Trophoblast cell (in vitro differentiated cells and primary cell): ENCODE measurements at regions not wholly inside any gene's neighbourhood (a gene's known extent, or its start where the extent isn't known, plus 50 kb on each side); places are given as distances from the start of the nearest gene placed in this dataset.

Experiments
- DNase-seq, 2 donors: peaks; one replicate each; pipeline ENCODE4 v3.0.0-alpha.2; 2016
- H2AFZ ChIP-seq: 2 replicates; pipeline ENCODE4 v1.6.1; 2013; ENCODE audit warnings: low read length, moderate library complexity, mild to moderate bottlenecking; ENCODE audit not compliant: insufficient read depth, poor library complexity
- H2AK5ac ChIP-seq: 2 replicates; pipeline ENCODE4 v1.6.1; 2013; ENCODE audit warnings: mild to moderate bottlenecking, low read length
- H2BK120ac ChIP-seq: 2 replicates; pipeline ENCODE4 v1.6.1; 2013; ENCODE audit warnings: low read length, mild to moderate bottlenecking, moderate library complexity; ENCODE audit not compliant: insufficient read depth, poor library complexity
- H2BK12ac ChIP-seq: 2 replicates; pipeline ENCODE4 v1.6.1; 2013; ENCODE audit warnings: mild to moderate bottlenecking, low read length, moderate library complexity
- H2BK5ac ChIP-seq: 2 replicates; pipeline ENCODE4 v1.6.1; 2013; ENCODE audit warnings: low read length, low read depth, moderate library complexity, mild to moderate bottlenecking; ENCODE audit not compliant: poor library complexity
- H3K14ac ChIP-seq: 2 replicates; pipeline ENCODE4 v1.6.1; 2013; ENCODE audit warnings: mild to moderate bottlenecking, low read length
- H3K18ac ChIP-seq: 2 replicates; pipeline ENCODE4 v1.6.1; 2013; ENCODE audit warnings: mild to moderate bottlenecking, low read length
- H3K23ac ChIP-seq: 2 replicates; pipeline ENCODE4 v1.6.1; 2013; ENCODE audit warnings: low read length
- H3K27ac ChIP-seq: 2 replicates; pipeline ENCODE4 v1.5.1; 2013; ENCODE audit warnings: low read depth, mild to moderate bottlenecking, inconsistent platforms, low read length, moderate library complexity
- H3K27me3 ChIP-seq: 2 replicates; pipeline ENCODE4 v1.6.1; 2013; ENCODE audit warnings: inconsistent platforms, mild to moderate bottlenecking, low read length, moderate library complexity; ENCODE audit not compliant: insufficient read depth
- H3K36me3 ChIP-seq, 2 experiments: 1 replicate in 1 of 2; 2 replicates in 1 of 2; pipeline ENCODE4 v1.6.1; 2013; ENCODE audit warnings: low read length in 2 of 2, mild to moderate bottlenecking in 2 of 2, moderate library complexity in 1 of 2; ENCODE audit not compliant: insufficient read depth in 2 of 2, control insufficient read depth in 1 of 2
- H3K4ac ChIP-seq: 2 replicates; pipeline ENCODE4 v1.6.1; 2013; ENCODE audit warnings: low read depth, mild to moderate bottlenecking, low read length, moderate library complexity
- H3K4me1 ChIP-seq, 2 experiments: 1 replicate in 1 of 2; 2 replicates in 1 of 2; pipeline ENCODE4 v1.6.1; 2013; ENCODE audit warnings: low read length in 2 of 2, mild to moderate bottlenecking in 2 of 2, moderate library complexity in 1 of 2; ENCODE audit not compliant: insufficient read depth in 2 of 2, control insufficient read depth in 1 of 2
- H3K4me2 ChIP-seq: 2 replicates; pipeline ENCODE4 v1.6.1; 2013; ENCODE audit warnings: inconsistent platforms, mild to moderate bottlenecking, low read length, moderate library complexity
- H3K4me3 ChIP-seq: 2 replicates; pipeline ENCODE4 v1.5.1; 2013; ENCODE audit warnings: mild to moderate bottlenecking, low read depth, low read length, inconsistent platforms
- H3K79me1 ChIP-seq: one replicate; pipeline ENCODE4 v1.6.1; 2013; ENCODE audit warnings: low read length
- H3K79me2 ChIP-seq: 2 replicates; pipeline ENCODE4 v1.6.1; 2013; ENCODE audit warnings: low read length, mild to moderate bottlenecking; ENCODE audit not compliant: control insufficient read depth, insufficient read depth, poor library complexity
- H3K9ac ChIP-seq: 2 replicates; pipeline ENCODE4 v1.6.1; 2013; ENCODE audit warnings: mild to moderate bottlenecking, low read length
- H3K9me3 ChIP-seq: 2 replicates; pipeline ENCODE4 v1.6.1; 2013; ENCODE audit warnings: low read depth, mild to moderate bottlenecking, control low read depth, inconsistent platforms, low read length; ENCODE audit not compliant: insufficient read depth
- H4K12ac ChIP-seq: 2 replicates; pipeline ENCODE4 v1.6.1; 2013; ENCODE audit warnings: low read depth, mild to moderate bottlenecking, low read length, moderate library complexity
- H4K8ac ChIP-seq: 2 replicates; pipeline ENCODE4 v1.6.1; 2013; ENCODE audit warnings: low read depth, mild to moderate bottlenecking, low read length, moderate library complexity
- H4K91ac ChIP-seq: one replicate; pipeline ENCODE4 v1.6.1; 2013; ENCODE audit warnings: low read depth, mild to moderate bottlenecking, low read length, moderate library complexity
- WGBS: extraction: QIAGEN DNeasy Blood & Tissue Kit; methylation state at CpG from one replicate; pipeline ENCODE4 v1.1.7; 2013; ENCODE audit warnings: missing lambda C conversion rate; ENCODE audit not compliant: insufficient read length, insufficient coverage; ENCODE audit errors: extremely low coverage; 5-methylcytosine and 5-hydroxymethylcytosine counted together

DNA sequence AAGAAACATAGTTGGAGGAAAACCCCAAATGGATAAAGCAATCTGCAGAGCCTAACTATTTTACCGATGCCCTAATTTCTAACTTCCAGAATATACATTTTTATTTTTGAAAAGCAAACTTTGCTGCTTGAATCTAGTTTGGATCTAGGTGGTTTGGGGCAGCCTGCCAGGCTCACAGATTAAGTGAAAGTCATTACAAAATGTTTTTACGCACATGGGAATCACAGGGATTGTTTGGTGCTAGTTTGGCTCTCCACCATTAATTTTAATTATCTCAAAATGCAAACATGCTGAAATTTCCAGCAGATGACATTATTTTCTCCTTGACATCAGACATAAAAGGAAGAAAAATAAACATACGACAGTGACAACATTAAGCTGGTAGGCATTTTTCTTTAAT lies 166.7 kb upstream of the INHBA start:
- Histone ChIP-seq H3K79me2 (peaks cover 2% of the 10 kb centered on the region), H2AFZ (no peak overlapping the region), H3K9ac (no peak overlapping the region), H3K4me1 (peaks cover 3 to 12% of the 10 kb centered on the region in 2 experiments), H3K23ac (no peak overlapping the region), H2BK5ac (no peak overlapping the region), H2BK120ac (no peak overlapping the region), H4K91ac (no peak overlapping the region), H3K9me3 (peaks cover 9% of the 10 kb centered on the region), H3K4ac (no peak overlapping the region), H4K12ac (no peak overlapping the region), H3K27me3 (no peaks in the 10 kb centered on the region), H3K36me3 (no peaks in the 10 kb centered on the region), H3K14ac (no peak overlapping the region), H4K8ac (no peak overlapping the region), H2BK12ac (no peak overlapping the region), H3K18ac (no peak overlapping the region), H2AK5ac (no peak overlapping the region), H3K79me1 (peaks cover 10% of the 10 kb centered on the region), H3K27ac (no peak overlapping the region), H3K4me3 (no peak overlapping the region), H3K4me2 (no peak overlapping the region)
- no peak for DNase-seq
- WGBS: no CpG with 5 or more reads among the region's 3 CpGs

DNA sequence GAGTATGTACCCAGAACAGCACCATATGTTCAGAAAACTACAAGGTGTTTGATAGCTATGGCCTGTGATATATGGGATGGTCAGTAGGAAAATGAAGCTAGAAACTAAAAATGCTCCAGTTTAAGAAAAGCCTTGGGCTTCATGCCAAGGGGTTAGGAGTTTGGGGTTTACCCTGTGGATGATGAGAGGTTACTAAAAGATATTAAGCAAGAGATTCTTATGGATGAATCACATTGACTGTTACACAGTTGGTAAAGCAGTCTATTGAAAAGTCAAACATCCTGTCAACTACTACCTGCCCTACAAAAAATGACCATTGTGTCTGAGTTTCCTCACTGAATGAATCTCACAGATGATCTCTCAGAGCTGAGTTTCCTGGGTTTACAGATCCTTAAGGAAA lies 166.2 kb upstream of the INHBA start:
- no peak overlapping the region for H2BK5ac ChIP-seq

DNA sequence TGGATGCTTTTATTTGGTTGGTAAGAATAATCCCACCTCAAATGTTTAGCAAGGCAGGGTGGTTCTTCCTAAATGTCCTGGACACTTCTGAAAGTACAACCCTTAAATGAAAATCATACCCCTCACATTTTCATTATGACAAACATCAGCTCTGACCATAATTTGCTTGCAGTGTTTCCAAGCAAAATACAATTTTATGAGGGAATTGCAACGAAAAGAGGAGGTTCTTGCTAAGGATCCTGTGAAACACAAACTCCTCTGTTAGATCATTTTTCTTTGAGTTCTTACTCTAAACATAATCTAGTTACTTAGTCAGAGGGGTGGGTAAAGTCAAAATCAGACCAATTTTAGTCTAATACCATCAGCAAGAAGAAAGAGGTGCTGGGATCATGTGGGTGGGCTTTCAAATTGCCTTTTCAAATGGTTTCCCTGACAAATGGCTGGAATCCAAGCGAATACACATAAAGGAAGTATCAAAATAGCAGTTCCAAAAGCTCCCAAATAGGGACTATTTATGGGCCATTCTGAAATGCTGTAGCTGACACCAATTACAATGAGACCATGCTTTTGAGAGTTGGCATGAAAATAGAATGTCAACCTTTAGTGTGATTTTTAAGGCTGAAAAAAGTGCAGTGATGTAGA lies 164.9 kb upstream of the INHBA start:
- H3K9me3 ChIP-seq: peaks cover 11% of the 10 kb centered on the region
- H4K91ac ChIP-seq: no peak overlapping the region
- H3K27me3 ChIP-seq: no peaks in the 10 kb centered on the region
- no peak overlapping the region for H2AFZ ChIP-seq
- no peak overlapping the region for H3K18ac ChIP-seq
- H3K4ac ChIP-seq: no peak overlapping the region
- H2AK5ac ChIP-seq: no peak overlapping the region
- no peak for DNase-seq
- H3K4me2 ChIP-seq: no peak overlapping the region
- H3K79me2 ChIP-seq: no peaks in the 10 kb centered on the region
- no peak overlapping the region for H4K12ac ChIP-seq
- no peaks in the 10 kb centered on the region for H3K36me3 ChIP-seq
- H3K14ac ChIP-seq: no peak overlapping the region
- peaks cover 2% of the 10 kb centered on the region for H3K79me1 ChIP-seq
- no peak overlapping the region for H3K27ac ChIP-seq
- peaks cover 2% of the 10 kb centered on the region in 2 experiments for H3K4me1 ChIP-seq
- WGBS: no CpG with 5 or more reads among the region's 2 CpGs
- H3K23ac ChIP-seq: no peak overlapping the region
- H2BK120ac ChIP-seq: no peak overlapping the region
- no peak overlapping the region for H2BK12ac ChIP-seq
- no peak overlapping the region for H4K8ac ChIP-seq
- H3K9ac ChIP-seq: no peak overlapping the region
- no peak overlapping the region for H2BK5ac ChIP-seq
- no peak overlapping the region for H3K4me3 ChIP-seq

More for the DNA sequence above, 166.2 kb upstream of the INHBA start:
- Histone ChIP-seq H4K91ac (no peak overlapping the region), H3K79me2 (peaks cover 1% of the 10 kb centered on the region), H3K14ac (no peak overlapping the region), H2BK12ac (no peak overlapping the region), H2AFZ (no peak overlapping the region), H3K27ac (no peak overlapping the region), H3K79me1 (peaks cover 8% of the 10 kb centered on the region), H2AK5ac (no peak overlapping the region), H3K4me1 (peaks cover 2 to 7% of the 10 kb centered on the region in 2 experiments), H3K36me3 (no peaks in the 10 kb centered on the region), H3K9me3 (peaks cover 11% of the 10 kb centered on the region), H3K27me3 (no peaks in the 10 kb centered on the region), H3K4me3 (no peak overlapping the region), H4K12ac (no peak overlapping the region), H3K9ac (no peak overlapping the region), H2BK120ac (no peak overlapping the region), H3K18ac (no peak overlapping the region), H4K8ac (no peak overlapping the region), H3K23ac (no peak overlapping the region), H3K4ac (no peak overlapping the region), H3K4me2 (no peak overlapping the region)
- no peak for DNase-seq

DNA sequence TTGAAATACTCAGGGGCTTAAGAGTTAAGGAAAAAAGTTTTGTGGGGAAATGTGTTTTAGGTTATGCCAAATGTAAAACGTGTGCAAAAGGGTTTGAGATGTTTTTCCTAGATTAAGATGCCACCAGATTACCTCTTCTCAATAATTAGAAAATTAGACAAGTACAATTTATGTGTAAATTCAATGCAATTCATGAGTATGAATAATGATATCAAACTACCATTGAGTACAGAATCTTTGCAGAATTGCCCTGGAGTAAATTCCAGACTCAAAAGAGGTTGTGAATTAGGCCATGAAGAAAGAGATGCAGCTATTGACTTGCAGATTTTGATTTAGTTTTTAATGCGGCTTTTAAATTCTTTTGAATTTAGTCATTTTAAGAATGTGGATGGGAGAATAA lies 159.4 kb upstream of the INHBA start:
- no peaks in the 10 kb centered on the region for H3K4me1 ChIP-seq
- H3K4ac ChIP-seq: no peak overlapping the region
- no peak overlapping the region for H4K12ac ChIP-seq
- H2AK5ac ChIP-seq: no peak overlapping the region
- H3K9me3 ChIP-seq: peaks cover 11% of the 10 kb centered on the region
- no peak overlapping the region for H3K27ac ChIP-seq
- no peak overlapping the region for H3K9ac ChIP-seq
- H3K4me3 ChIP-seq: no peak overlapping the region
- H2BK5ac ChIP-seq: no peak overlapping the region
- H3K23ac ChIP-seq: no peak overlapping the region
- no peak overlapping the region for H3K18ac ChIP-seq
- H4K8ac ChIP-seq: no peak overlapping the region
- H3K4me2 ChIP-seq: no peak overlapping the region
- 100% methylated on average over 1 of the region's 2 CpGs for WGBS
- H3K79me2 ChIP-seq: no peaks in the 10 kb centered on the region
- H3K79me1 ChIP-seq: no peaks in the 10 kb centered on the region
- no peaks in the 10 kb centered on the region for H3K36me3 ChIP-seq
- no peak overlapping the region for H2BK120ac ChIP-seq
- no peak overlapping the region for H2BK12ac ChIP-seq
- no peak overlapping the region for H3K14ac ChIP-seq
- DNase-seq: no peak
- no peak overlapping the region for H4K91ac ChIP-seq
- no peaks in the 10 kb centered on the region for H3K27me3 ChIP-seq
- H2AFZ ChIP-seq: no peak overlapping the region
